ENCODE measurements at regions not wholly inside any gene's neighbourhood (a gene's known extent, or its start where the extent isn't known, plus 50 kb on each side); places are given as distances from the start of the nearest gene placed in this dataset.

DNA sequence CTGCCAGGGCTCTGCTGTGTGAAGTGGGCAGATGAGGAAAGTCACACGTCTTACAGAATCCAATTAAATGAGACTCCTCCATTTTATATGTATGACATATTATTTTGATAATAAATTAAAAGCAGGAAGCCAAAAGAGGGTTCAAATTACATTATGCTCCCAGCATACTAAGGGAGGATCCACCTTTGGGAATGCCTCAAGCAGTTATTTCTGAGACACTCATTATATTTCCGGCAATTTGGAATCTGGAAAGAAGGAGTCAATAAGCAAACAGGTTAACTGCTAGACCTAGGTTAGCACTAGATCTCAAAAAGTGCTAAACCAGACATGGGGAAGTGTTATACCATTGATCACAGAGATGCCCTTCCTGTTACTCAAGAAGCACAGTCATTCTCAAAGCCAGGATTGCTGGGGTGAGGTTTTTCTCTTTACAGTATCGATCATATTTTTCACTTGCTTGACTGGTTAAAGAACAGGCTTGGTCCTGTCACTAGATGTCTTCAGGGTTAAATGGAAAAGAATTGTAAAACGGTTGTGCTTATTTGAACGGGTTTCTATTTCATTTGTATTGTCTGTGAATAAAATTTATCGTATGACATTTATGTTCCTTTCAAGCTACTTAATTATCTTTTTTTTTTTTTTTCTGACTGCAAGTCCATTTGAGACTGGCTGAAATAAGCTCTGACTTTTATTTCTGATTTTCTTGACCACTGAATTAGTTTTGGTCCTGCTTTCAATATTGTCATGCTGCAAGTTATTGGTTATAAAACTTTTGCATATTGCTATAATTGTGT is 523.2 kb downstream of the KLF12 start:
- DNase-seq (ENCODE audit: low spot score), result no peak

DNA sequence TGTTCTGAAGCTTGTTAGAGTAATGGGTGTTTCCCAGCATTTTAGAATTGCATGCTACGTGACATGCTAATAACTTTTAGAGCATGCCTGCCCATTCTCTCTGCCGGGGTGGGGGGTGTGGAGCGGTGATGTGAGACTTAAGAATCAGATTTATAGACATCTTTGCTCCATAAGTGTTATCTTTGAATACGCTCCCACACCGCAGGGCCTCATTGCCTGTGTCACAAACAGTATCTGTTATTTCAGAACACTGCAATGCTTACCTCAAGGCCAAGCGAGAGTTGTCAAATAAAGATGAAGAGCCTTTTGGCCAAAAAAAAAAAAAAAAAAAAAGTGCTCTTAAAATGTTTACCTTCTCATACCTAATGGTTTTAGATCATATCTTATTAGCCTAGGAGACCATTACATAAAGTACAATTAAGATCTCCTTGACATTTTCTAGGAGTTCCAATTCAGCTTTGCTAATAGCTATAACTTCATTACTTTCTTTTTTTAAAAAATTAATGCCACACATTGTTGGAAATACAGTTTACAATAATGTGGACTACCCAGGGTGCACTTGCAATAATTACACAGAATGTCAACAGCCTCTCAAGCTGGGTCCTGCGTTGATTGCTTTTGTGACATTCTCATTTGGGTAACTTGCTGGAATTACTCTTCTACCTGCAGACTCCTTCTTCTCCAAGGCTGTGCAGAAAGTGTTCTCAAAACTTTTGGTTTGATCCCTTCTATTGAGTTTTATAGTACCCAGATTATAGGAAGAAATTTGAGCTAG is 525.3 kb downstream of the KLF12 start:
- DNase-seq (ENCODE audit: low spot score), result no peak

DNA sequence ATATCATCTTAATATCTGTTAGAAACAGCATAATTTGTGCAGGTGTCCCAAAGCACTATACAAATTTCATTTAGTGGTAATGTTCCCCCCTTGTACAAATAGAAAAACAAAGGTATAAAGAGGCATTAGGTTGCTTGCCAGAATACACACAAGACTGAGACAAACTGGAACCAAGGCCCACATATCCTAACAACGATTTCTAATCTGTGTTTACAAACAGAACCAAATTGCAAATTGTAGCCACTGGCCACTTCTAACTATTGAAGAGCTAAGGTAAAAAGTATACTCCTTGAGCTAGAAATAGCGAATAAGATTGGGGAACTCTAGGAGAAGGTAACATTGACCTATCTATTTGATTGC is 526.1 kb downstream of the KLF12 start:
- no peak for DNase-seq (ENCODE audit: low spot score)

DNA sequence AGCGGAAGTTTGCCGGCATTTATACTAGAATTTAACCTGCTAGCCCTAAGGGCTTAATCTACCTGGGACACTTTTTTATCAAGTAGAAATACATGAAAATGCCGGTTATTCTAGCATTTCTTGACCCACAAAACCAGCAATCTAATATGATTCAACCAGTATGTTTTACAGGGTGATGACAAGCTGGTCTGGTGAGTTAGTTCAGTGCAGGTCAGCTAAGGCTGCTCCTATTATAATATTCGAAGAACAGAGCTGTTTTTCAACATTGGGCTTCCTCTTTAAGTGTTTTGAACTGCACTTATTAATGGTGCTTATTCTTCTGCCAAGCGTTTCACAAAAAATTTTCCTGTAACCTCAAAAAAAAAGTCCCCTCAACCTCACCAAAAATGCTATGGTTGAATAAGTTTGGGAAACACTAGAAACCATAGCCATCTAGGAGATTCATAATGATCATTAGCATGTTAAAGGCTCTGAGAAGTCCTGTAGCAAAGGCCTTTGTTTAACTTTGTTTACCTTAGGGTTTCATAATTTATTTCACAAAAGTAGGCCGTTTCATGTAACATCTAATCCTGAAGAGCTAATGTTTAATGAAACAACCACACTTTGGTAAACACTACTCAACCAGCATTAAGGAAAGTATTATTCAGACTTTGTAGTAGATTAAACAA is 526.6 kb downstream of the KLF12 start:
- no peak for DNase-seq (ENCODE audit: low spot score)

DNA sequence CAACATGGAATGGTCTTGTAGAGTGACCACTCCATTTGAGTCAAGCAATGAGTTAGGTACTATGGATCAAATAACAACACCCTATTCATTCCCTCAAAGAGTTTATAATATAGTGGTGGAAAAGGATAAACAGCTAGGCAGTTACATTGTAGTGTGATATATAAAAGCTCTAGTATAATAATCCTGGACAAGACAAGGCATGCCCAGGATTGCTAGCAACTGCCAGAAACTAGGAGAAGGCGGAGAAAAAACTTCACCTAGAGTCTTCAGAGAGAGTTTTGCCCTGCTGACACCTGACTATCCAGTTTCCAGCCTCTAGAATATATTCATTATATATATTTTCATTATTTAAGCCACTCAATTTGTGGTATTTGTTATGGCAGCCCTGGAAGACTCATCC is 530.6 kb downstream of the KLF12 start:
- DNase-seq (ENCODE audit: low spot score), result no peak

DNA sequence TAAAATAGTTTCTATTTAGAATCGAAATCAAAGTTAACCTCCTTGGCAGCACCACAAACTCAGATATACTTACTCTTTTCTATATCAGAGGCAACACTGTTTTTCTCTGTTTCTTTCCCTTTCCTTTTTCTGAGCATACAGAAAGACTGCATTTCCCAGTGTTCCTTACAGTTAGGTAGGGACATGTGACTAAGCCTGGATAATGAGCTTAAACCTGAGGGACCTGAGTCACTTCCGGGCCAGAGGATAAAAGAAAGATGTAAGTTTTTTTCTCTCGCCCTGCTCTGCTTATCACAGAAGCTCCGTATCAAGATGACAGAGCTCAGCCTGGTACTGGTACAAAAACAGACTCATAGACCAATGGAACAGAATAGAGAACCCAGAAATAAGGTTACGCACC is 531.9 kb downstream of the KLF12 start:
- DNase-seq (ENCODE audit: low spot score), result peak; percentile 80

DNA sequence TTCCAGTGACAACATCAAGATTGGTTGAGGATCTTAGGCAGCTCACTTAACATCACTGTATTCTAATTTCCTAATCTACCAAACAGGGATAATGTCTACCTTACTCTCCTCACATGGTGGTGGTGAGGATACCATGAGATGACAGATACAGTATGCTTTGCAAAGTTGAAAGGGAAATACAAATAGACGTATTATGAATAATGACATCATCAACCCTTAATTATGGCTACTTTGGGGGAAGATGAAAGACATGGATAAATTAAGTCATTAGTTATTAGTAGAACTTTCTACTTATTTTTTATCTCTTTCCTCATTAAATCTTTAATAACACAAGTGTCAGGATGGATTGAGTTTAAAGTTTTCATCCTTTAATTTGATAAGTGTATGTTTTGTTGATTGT is 532.5 kb downstream of the KLF12 start:
- no peak for DNase-seq (ENCODE audit: low spot score)

DNA sequence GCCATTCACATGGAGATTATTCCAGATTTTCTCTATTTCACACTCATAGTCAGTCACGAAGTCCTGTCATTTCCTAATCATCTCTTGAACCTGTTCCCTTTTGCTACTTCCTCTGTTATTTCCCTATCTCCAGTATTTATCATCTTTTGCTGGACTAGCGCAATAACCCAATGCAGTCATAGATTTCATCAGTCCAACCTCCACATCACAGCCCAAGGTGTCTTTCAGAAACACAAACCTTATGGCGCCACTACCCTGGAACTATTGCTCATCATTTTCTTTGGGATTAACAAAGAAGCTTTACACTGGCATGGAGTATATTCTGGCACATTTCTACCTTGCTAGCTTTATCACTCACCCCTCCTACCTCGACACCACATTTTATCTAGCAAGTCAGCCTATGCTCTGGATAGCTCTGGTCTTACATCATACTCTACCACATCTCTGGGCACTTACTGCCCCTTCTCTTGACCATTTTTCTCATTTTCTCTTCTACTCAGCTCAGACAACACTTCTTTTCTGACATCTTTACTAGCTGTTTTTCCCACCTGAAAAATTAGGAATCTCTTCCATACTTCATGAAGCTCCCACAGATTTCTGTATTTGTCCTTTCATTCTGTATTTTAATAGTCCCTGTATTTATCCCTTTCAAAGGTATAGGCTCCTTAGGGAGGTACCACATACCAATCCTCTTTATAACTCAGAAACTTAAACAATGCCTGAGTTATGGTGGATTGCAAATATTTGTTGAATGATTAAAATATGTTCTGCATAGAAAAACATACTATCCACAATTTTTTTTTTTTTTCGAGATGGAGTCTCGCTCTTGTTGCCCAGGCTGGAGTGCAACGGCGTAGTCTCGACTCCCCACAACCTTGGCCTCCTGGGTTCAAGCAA is 534.7 kb downstream of the KLF12 start:
- no peak for DNase-seq (ENCODE audit: low spot score)

DNA sequence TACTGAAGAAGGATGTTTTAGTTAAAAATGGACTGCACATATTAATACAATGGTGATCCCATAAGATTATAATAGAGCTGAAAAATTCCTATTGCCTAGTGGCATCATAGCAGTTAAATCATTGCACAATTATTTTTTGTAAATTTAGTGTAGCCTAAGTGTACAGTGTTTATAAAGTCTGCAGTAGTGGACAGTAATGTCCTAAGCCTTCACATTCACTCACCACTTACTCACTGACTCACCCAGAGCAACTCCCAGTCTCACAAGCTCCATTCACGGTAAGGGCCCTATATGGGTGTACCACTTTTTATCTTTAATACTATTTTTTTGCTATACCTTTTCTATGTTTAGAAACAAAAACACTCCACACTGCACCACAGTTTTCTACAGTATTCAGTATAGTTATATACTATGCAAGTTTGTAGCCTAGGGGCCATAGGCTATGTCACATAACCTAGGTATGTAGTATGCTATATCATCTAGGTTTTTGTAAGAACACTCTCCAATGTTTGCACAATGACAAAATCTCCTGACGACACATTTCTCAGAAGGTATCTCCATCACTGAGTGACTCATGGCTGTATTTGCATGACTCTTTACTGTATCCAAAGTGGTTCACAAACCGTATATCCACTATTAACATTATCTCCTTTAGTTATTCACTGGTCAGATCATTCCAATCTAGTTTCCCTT is 536.0 kb downstream of the KLF12 start:
- DNase-seq (ENCODE audit: low spot score), result peak; percentile 41

DNA sequence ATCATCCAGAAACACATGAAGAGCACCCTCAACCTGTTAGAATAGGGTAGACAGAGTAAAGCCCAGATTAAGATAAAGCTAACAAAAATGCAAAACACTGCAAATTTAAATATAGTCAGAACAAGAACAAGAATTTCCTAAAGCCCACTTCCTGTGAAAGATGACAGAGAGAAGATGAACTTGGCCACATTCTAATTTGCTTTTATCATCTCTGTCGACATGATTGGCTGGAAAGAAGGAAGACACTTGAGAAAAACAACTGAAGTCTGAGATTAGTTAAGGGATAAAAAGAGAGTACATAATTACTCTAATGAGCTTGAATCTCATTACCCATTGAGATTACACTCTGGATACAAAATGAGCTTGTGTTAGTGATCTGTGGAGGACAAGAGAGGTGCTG is 537.6 kb downstream of the KLF5 start:
- DNase-seq (ENCODE audit: low spot score), result no peak

DNA sequence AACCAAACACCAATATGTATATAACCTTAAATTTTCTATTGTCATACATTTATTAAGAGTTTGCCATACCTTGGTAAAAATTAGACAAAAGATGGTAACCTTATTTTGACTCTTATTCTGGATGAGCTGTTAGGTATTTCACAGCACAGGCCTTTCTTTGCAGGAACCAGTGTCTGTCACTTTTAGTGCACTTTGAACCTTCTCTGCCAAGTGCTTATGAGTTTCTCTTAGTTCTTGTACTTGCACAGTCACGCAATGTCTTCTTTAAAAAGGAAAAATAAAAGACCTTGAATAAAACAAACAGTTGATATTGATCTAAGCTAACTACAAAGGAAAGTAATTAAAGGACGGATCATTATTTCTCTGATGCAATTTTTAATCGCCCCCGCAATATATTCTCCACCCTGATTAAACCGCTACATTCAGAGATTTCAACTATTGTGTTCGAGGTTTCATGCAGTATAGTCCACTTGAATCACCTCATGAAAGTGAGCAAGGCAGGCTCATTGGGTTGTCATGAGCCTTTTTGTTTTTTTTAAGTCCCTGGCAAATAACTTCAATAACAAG is 534.5 kb downstream of the KLF5 start:
- DNase-seq (ENCODE audit: low spot score), result no peak

DNA sequence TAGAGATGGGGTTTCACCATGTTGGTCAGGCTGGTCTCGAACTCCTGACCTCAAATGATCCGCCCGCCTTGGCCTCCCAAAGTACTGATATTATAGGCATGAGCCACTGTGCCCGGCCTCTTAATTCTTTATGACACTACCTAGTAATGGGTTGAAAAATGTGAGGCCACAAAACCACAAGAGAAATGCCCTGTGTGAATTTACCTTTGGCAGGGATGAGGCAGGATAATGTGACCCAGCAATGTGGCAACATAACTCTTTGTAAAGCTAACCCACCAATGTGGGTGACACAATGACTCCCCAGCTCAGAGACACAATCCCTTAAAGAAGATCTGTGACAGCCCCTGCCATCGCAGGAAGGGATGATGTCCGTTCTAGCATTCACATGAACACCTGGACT is 533.1 kb downstream of the KLF5 start:
- DNase-seq (ENCODE audit: low spot score), result no peak

DNA sequence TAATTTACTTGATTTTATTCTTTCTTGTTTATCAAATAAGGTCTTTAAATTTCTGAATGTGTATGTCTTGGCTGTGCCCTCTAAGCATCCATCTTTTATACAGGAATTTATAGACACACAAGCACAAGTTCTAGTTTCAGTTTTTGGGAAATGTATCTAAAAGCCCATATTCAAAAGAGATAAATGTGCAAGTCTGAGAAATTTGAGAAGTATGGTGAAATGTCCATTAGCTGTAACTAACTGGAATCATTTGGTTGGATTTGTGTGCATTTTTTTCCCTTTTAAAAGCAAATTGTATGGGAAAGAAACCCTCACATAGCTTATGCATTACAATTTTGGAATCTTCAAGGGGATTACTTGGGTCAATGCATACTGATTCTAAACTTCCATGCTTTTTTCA is 532.0 kb downstream of the KLF5 start:
- no peak for DNase-seq (ENCODE audit: low spot score)

DNA sequence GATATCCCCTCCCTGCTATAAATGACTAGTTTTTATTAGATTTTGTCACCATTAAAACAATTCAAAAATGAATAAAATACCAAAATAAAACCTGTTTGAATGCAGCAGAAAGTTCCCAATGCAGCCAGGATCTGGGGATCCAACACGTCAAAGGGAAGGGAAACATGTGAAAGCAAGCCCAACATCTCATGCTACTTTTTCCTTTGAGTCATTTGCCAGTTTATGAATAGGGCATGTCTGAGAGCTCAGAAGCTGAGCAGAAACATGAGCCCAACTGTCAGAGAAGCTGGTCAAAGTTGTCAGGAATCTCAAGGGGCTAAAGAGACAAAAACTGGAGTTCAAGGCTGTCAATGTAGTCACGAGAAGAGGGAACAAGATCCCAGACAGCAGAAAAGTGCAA is 526.4 kb downstream of the KLF5 start:
- DNase-seq (ENCODE audit: low spot score), result no peak

DNA sequence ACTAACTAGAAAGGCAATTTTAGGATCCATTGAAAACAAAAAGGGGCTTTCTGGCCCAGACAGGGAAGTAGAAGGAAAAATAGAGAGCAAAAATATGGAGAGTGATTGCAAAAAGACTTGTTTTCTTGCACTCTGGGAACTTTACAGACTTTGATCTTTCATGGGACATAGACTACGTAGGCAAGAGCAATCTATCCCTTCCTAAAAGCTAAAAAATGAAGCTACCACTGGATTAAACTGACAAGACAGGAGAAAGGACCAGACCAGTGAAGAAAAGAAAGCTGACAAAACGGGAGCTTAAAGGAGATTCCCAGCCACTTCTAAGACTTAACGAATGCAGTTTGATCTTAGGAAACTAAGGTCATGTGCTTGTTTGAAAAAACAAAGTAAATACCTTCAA is 524.5 kb downstream of the KLF5 start:
- no peak for DNase-seq (ENCODE audit: low spot score)

DNA sequence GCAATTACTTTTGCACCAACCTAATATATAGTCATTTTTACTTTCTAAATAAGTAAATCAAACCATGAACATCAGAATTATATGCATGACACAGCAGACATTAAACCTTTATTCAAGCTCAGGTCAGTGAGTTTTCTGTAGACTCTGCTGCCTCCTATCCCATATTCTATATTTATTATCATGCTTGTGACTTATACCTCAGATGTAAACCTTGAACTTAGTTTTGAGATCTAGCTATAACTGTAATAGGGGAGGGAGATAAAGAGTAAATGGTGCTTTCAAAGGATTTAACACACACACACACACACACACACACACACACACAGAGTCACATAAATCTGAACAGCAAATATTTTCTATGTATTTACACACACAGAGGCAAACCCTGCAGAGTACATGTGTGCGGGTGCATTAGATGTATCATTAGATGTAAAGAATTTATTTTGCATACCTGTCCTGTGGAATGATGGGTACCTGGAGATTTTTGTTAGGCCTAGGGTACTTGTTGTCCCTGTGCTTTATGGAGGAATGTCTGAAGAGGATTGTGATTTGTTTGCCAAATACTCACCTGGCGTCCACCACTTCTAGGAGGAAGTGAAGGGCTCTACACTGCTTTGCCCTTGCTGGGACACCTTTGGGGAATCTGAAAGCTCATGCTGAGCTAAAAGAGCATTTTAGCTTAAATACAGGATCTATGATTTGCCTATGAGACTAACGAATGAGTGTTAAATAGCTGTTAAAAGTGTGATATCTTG is 521.9 kb downstream of the KLF5 start:
- no peak for DNase-seq (ENCODE audit: low spot score)

DNA sequence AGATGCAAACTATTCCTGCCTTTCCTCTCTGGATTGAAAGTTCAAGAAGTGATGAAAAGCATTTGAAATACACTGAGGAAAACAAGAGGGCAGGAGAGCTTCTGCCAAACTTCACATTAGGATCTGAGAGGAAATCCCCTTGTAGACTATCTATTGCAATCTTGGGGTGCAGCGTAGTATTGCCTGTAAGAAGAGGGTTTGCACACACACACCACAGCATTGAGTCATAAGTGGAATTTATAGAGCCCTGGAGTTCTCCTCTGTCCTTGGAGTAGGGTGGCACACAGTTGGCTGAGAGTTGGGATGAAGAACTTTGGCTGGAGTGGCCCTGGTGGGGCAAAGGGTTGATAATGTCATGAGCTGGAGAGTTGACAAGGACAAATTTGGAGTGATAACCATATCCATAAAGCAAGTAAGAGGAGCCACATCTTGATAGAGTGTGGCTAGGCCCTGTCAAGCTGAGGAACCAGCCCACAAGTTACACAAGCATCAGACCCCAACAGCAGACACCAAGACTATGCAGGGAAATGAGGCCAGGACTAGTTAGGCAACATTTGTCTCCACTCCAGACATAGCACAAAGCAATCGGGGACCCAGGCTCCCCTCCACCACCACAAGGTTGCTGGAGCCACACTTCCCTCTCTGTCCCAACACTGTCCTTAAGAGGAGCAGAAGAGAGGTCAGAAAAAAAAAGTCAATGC is 520.9 kb downstream of the KLF5 start:
- DNase-seq (ENCODE audit: low spot score), result no peak

DNA sequence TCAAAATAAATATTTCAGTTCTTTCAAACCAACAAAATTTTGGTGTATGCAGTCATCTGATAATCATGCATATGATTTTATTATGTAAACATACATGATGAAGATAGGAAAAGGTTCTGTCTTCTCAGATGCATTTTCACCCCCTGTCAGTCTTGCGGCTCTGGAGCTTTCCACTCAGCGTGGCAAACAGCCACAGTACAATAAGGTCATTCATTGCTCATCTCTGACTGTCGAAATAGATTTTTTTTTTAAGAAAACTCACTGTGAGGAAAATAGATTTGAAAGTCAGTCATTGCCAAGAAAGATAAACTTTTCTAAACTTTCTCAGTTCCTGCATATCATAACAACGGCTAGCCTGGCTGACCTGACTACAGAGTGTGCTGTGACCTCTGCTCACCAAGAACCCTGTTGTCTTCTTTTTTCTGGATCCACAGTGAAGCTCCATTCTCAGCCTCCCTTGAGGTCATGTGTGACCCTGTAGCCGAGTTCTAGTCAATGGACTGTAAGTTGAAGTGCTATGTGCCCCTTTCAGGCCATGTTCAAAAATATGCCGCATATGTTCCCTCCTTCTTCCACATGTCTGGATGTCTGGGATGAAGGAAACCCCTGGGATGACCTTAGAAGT is 519.6 kb downstream of the KLF5 start:
- no peak for DNase-seq (ENCODE audit: low spot score)

DNA sequence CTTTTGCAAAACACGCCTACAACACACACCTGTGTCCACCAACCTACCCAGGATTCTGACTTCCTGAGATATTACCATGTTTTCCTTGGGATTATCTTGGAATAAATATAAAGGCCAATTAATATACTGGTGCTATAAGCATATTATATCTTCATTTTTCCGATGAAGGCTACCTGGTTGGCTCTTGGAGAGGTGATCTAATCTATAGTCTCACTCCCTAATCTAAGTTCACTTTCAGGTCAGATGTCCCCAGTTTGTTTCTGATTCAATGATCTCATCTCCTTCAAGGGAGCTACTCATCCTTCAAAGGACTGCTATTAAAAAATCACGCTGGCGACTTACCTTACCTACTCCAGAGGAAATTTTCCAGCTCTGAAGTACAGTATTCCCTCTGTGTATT is 517.5 kb downstream of the KLF5 start:
- DNase-seq (ENCODE audit: low spot score), result no peak
